ENCODE measurements at regions not wholly inside any gene's neighbourhood (a gene's known extent, or its start where the extent isn't known, plus 50 kb on each side); places are given as distances from the start of the nearest gene placed in this dataset.

DNA sequence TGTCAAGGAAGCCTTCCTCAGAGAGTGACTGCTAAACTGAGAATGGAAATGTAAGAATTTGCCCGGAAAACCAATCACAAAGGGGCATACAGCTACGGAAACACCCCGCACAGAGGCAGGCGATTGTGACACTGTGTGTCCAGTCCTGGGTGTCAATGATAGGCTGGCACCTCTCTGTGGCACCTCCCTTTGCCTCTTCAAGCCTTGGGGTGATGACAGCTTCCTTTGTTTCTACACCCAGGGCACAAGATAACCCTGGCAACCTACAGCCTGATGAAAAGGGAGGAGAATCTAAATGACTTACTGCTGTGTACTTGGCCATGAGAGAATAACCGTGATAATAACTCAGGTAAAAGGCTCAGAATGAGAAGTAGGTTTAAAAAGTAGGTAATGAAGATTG is 93.6 kb upstream of the SSTR4 start:
- no peak overlapping the region for H3K27ac ChIP-seq (ENCODE audit: extremely low read length, insufficient read depth, low read length)
- H3K4me2 ChIP-seq (ENCODE audit: low read depth, low read length), result no peak overlapping the region
- H3K4me1 ChIP-seq (ENCODE audit: insufficient read depth, low read length), result no peaks in the 10 kb centered on the region
- in situ Hi-C loops (cut with HindIII; ENCODE audit: extremely low pct_ligation_motif_present, low pct_unique_long_range_greater_than_20kb) (no loop called here), intact Hi-C loops (cut with micrococcal nuclease; ENCODE audit: unreplicated experiment) (no loop called here)
- DNase-seq (ENCODE audit: low spot score), result no peak
- no TSS peak for BruUV-seq (replicated peaks)
- H3K9me3 ChIP-seq (ENCODE audit: low read length), result no peaks in the 10 kb centered on the region
- H3K27me3 ChIP-seq (ENCODE audit: control insufficient read depth in 1 of 2, insufficient read depth in 2 of 2, low read length in 2 of 2), result no peaks in the 10 kb centered on the region
- no peak for ATAC-seq
- H4K20me1 ChIP-seq (ENCODE audit: insufficient read depth, low read length), result no peaks in the 10 kb centered on the region
- no peak for FAIRE-seq
- H3K4me3 ChIP-seq (replicated peaks in 1 of 3; ENCODE audit: insufficient read depth in 1 of 3, low read depth in 2 of 3, low read length in 3 of 3), result no peak overlapping the region
- CTCF ChIA-PET (ENCODE audit: low intra/inter-chr PET ratio, low total read pairs), result no interaction called here
- no peaks in the 10 kb centered on the region for H3K36me3 ChIP-seq (replicated peaks in 1 of 2; ENCODE audit: control insufficient read depth in 1 of 2, insufficient read depth in 2 of 2, low read length in 2 of 2)
- WGBS (ENCODE audit: low lambda C conversion rate), result 24% methylated on average over 5 of the region's 5 CpGs
- TF ChIP-seq ZNF496 (CRISPR knock-in tag; IDR thresholded peaks at IDR 0.05; ENCODE audit: insufficient replicate concordance), result no peak
- no peak for TF ChIP-seq ZSCAN21 (CRISPR knock-in tag; IDR thresholded peaks at IDR 0.05; ENCODE audit: borderline replicate concordance)
- no peak for TF ChIP-seq RBFOX2 (IDR thresholded peaks at IDR 0.05; ENCODE audit: low read depth, low read length)
- TF ChIP-seq ZNF780A (CRISPR knock-in tag; IDR thresholded peaks at IDR 0.05), result no peak
- no peak for TF ChIP-seq MZF1 (CRISPR knock-in tag; IDR thresholded peaks at IDR 0.05; ENCODE audit: borderline replicate concordance)
- no peak for TF ChIP-seq ZBTB39 (CRISPR knock-in tag; IDR thresholded peaks at IDR 0.05)
- POLR2A ChIA-PET, result no interaction called here
- H3K9ac ChIP-seq (ENCODE audit: insufficient read depth, low read depth, low read length), result no peak overlapping the region
- H2AFZ ChIP-seq (ENCODE audit: low read length), result no peak overlapping the region
- H3K79me2 ChIP-seq (ENCODE audit: insufficient read depth, low read length), result no peaks in the 10 kb centered on the region

DNA sequence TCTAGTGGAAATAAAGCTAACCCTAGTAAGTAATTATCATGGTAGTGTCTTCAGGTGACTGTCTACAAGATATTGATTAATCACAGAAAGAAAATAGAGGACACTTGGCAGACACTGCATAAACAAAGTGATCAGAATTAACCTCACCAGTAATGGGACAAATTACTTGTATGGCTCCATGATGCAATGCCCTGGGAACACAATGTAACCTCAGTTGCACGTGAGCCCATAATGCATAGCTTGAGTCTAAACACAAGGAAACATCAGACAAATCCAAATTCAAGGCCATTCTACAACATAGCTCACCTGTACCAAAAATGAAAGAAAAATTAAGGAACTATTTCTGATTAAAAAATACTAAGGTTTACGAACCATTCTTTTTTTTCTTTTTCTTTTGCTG is 92.4 kb upstream of the SSTR4 start:
- TF ChIP-seq ZNF713 (CRISPR knock-in tag; IDR thresholded peaks at IDR 0.05), result no peak
- TF ChIP-seq ZNF607 (CRISPR knock-in tag; IDR thresholded peaks at IDR 0.05; ENCODE audit: borderline replicate concordance), result no peak
- TF ChIP-seq SSRP1 (CRISPR knock-in tag; IDR thresholded peaks at IDR 0.05), result no peak
- no peak for TF ChIP-seq ZFYVE20 (CRISPR knock-in tag; IDR thresholded peaks at IDR 0.05; ENCODE audit: borderline replicate concordance, low read depth)
- TF ChIP-seq ZBTB26 (CRISPR knock-in tag; IDR thresholded peaks at IDR 0.05; ENCODE audit: borderline replicate concordance), result no peak
- TF ChIP-seq CEBPB (IDR thresholded peaks at IDR 0.05; ENCODE audit: borderline replicate concordance, low read depth, low read length), result peak; percentile 52; the same call in 1 of the 2 replicates
- no TSS peak for BruUV-seq (replicated peaks)
- no peaks in the 10 kb centered on the region for H3K9me3 ChIP-seq (ENCODE audit: low read length)
- no peak overlapping the region for H3K4me3 ChIP-seq (replicated peaks in 1 of 3; ENCODE audit: insufficient read depth in 1 of 3, low read depth in 2 of 3, low read length in 3 of 3)
- no peak for FAIRE-seq
- no peaks in the 10 kb centered on the region for H3K79me2 ChIP-seq (ENCODE audit: insufficient read depth, low read length)
- no peaks in the 10 kb centered on the region for H3K36me3 ChIP-seq (replicated peaks in 1 of 2; ENCODE audit: control insufficient read depth in 1 of 2, insufficient read depth in 2 of 2, low read length in 2 of 2)
- no peak overlapping the region for H2AFZ ChIP-seq (ENCODE audit: low read length)
- H4K20me1 ChIP-seq (ENCODE audit: insufficient read depth, low read length), result no peaks in the 10 kb centered on the region
- H3K27ac ChIP-seq (ENCODE audit: extremely low read length, insufficient read depth, low read length), result no peak overlapping the region
- no peak overlapping the region for H3K4me2 ChIP-seq (ENCODE audit: low read depth, low read length)
- WGBS (ENCODE audit: low lambda C conversion rate), result 1% methylated on average over 2 of the region's 2 CpGs
- in situ Hi-C loops (cut with HindIII; ENCODE audit: extremely low pct_ligation_motif_present, low pct_unique_long_range_greater_than_20kb) (no loop called here), intact Hi-C loops (cut with micrococcal nuclease; ENCODE audit: unreplicated experiment) (no loop called here)
- POLR2A ChIA-PET, result no interaction called here
- DNase-seq (ENCODE audit: low spot score), result no peak
- no peaks in the 10 kb centered on the region for H3K27me3 ChIP-seq (ENCODE audit: control insufficient read depth in 1 of 2, insufficient read depth in 2 of 2, low read length in 2 of 2)
- CTCF ChIA-PET (ENCODE audit: low intra/inter-chr PET ratio, low total read pairs), result no interaction called here
- no peaks in the 10 kb centered on the region for H3K4me1 ChIP-seq (ENCODE audit: insufficient read depth, low read length)
- no peak overlapping the region for H3K9ac ChIP-seq (ENCODE audit: insufficient read depth, low read depth, low read length)
- ATAC-seq, result no peak

Measured in HepG2 (cell line).